GM12878 (cell line): ENCODE measurements at regions not wholly inside any gene's neighbourhood (a gene's known extent, or its start where the extent isn't known, plus 50 kb on each side); places are given as distances from the start of the nearest gene placed in this dataset.
"Not testable (repeated sequence)": the region's sequence is repeated elsewhere in the genome, so short reads cannot be mapped to it uniquely, and the experiment has no call there.

Experiments
- ATAC-seq: fragments of 200-7000 bp; cut with Tn5 transposase; 3 replicates; pipeline ENCODE4 v1.9.1; 2020; ENCODE audit warnings: mild to moderate bottlenecking, moderate library complexity
- BruUV-seq: library from RNA; stranded (reverse); fragments of 400-500 nt; replicated peaks from 2 replicates; lab custom pipeline; 2021; lab: Mats Ljungman, UMichigan
- CTCF ChIA-PET: fragments of 300-600 bp; sonication (Branson Sonifier 250); formaldehyde crosslinking; extraction: SDS; loops from one replicate; lab custom pipeline; 2021; ENCODE audit warnings: inconsistent platforms; lab: Yijun Ruan, JAX
- POLR2A ChIA-PET: fragments of 350-600 bp; formaldehyde crosslinking; extraction: SDS; loops from one replicate; lab custom pipeline; 2021; ENCODE audit warnings: inconsistent platforms; lab: Charles Lee
- RAD21 ChIA-PET: fragments of 300-600 bp; sonication (Branson Sonifier 250); formaldehyde crosslinking; loops from one replicate; lab custom pipeline; 2023; ENCODE audit warnings: antibody characterized with exemption; ENCODE audit not compliant: unreplicated experiment; lab: Charles Lee
- SMC1A ChIA-PET: fragments of 300-600 bp; sonication (Branson Sonifier 250); formaldehyde crosslinking; loops from one replicate; lab custom pipeline; 2023; ENCODE audit not compliant: unreplicated experiment, uncharacterized antibody; lab: Charles Lee
- DNase-seq: peaks from one replicate; pipeline ENCODE4 v3.0.0-alpha.2; 2011; ENCODE audit warnings: low read depth, low spot score
- FAIRE-seq: peaks from 3 replicates; lab custom pipeline; 2011; peaks lifted over from hg19 to GRCh38; lab: Jason Lieb, UNC
- H2AFZ ChIP-seq: 2 replicates; pipeline ENCODE4 v1.6.0; 2011; ENCODE audit warnings: low read depth, low read length, control low read depth; ENCODE audit not compliant: control insufficient read depth
- H3K27ac ChIP-seq: 2 replicates; pipeline ENCODE4 v1.5.1; 2011; ENCODE audit warnings: control low read depth; ENCODE audit not compliant: control insufficient read depth, insufficient read depth
- H3K27me3 ChIP-seq, 2 experiments: replicated peaks in 1 of 2; 2 replicates each; pipeline versions ENCODE4 v1.6.0 to v1.6.1; 2011; ENCODE audit warnings: low read length in 1 of 2; ENCODE audit not compliant: control insufficient read depth in 2 of 2, insufficient read depth in 2 of 2
- H3K36me3 ChIP-seq, 2 experiments: 2 replicates each; pipeline ENCODE4 v1.5.1; 2011; ENCODE audit warnings: low read length in 1 of 2; ENCODE audit not compliant: control insufficient read depth in 2 of 2, insufficient read depth in 2 of 2
- H3K4me1 ChIP-seq: 2 replicates; pipeline ENCODE4 v1.6.1; 2011; ENCODE audit warnings: mild to moderate bottlenecking, low read length, moderate library complexity, mixed read lengths; ENCODE audit not compliant: control insufficient read depth, insufficient read depth
- H3K4me2 ChIP-seq: 2 replicates; pipeline ENCODE4 v1.6.0; 2011; ENCODE audit warnings: control low read depth; ENCODE audit not compliant: control insufficient read depth, insufficient read depth
- H3K4me3 ChIP-seq: fragments of 200-600 bp; sonication (generic); 2 replicates; pipeline ENCODE4 v1.5.1; 2016
- H3K79me2 ChIP-seq: 2 replicates; pipeline ENCODE4 v1.6.0; 2011; ENCODE audit warnings: low read length; ENCODE audit not compliant: control insufficient read depth, insufficient read depth
- H3K9ac ChIP-seq: 2 replicates; pipeline ENCODE4 v1.8.0; 2011; ENCODE audit warnings: low read length, control low read depth, mixed read lengths; ENCODE audit not compliant: control insufficient read depth, insufficient read depth
- H3K9me3 ChIP-seq: replicated peaks from 3 replicates; pipeline ENCODE4 v1.5.1; 2011; ENCODE audit warnings: mild to moderate bottlenecking, low read length; ENCODE audit not compliant: control insufficient read depth, insufficient read depth
- H4K20me1 ChIP-seq: 2 replicates; pipeline ENCODE4 v1.6.0; 2011; ENCODE audit not compliant: control insufficient read depth, insufficient read depth
- EED ChIP-seq: sonication (generic); IDR thresholded peaks from 2 replicates; pipeline ENCODE4 v1.6.1; 2016; ENCODE audit warnings: antibody characterized with exemption, low read depth
- FOXM1 ChIP-seq: IDR thresholded peaks from 2 replicates; pipeline ENCODE4 v1.6.1; 2012; ENCODE audit warnings: low read depth, mild to moderate bottlenecking, inconsistent platforms, low read length, moderate library complexity
- NFYB ChIP-seq: IDR thresholded peaks from 2 replicates; pipeline ENCODE4 v1.6.1; 2011; ENCODE audit warnings: low read depth, mild to moderate bottlenecking, low read length, improper control_type of control experiment, moderate library complexity; ENCODE audit not compliant: insufficient read depth
- SREBF1 ChIP-seq: IDR thresholded peaks from 2 replicates; pipeline ENCODE4 v1.6.1; 2012; ENCODE audit warnings: mild to moderate bottlenecking, low read length
- SRF ChIP-seq, 2 experiments: IDR thresholded peaks; 2 replicates each; pipeline ENCODE4 v1.6.1; 2011; ENCODE audit warnings: low read depth in 2 of 2, low read length in 2 of 2, mild to moderate bottlenecking in 1 of 2, moderate library complexity in 1 of 2
- WGBS: methylation state at CpG from one replicate; pipeline ENCODE4 v1.1.6; 2016; ENCODE audit warnings: low lambda C conversion rate; ENCODE audit not compliant: insufficient replicate concordance, insufficient coverage; ENCODE audit errors: missing lambda C conversion rate; 5-methylcytosine and 5-hydroxymethylcytosine counted together
- in situ Hi-C: fragments of 300-500 bp; cut with MboI; formaldehyde crosslinking; loops from 9 replicates; pipeline ENCODE4 v1.14.3; 2018; ENCODE audit warnings: mixed read lengths
- intact Hi-C: fragments of 100-400 bp; cut with micrococcal nuclease; formaldehyde crosslinking; loops from one replicate; pipeline ENCODE4 v1.14.2; 2022; ENCODE audit not compliant: unreplicated experiment
- TF ChIP-seq, protein P1 (sequence below): fragments of 450-650 bp; IDR thresholded peaks from 2 replicates; pipeline ENCODE4 v1.6.1; 2017; ENCODE audit warnings: mild to moderate bottlenecking, moderate library complexity
- TF ChIP-seq, protein P2 (sequence below): fragments of 450-650 bp; formaldehyde crosslinking; IDR thresholded peaks from 2 replicates; pipeline ENCODE4 v1.5.0; 2022; ENCODE audit warnings: mild to moderate bottlenecking, missing genetic modification characterization

DNA sequence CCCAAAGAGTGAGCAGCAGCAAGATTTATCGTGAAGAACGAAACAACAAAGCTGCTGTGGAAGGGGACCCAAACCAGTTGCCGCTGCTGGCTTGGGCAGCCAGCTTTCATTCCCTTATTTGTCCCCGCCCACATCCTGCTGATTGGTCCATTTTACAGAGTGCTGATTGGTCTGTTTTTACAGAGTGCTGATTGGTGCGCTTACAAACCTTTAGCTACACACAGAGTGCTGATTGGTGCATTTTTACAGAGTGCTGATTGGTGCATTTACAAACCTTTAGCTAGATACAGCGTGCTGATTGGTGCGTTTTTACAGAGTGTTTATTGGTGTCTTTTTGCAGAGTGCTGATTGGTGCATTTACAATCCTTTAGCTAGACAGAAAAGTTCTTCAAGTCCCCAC is 304.2 kb downstream of the RWDD3 start:
- FAIRE-seq, H2AFZ ChIP-seq, ATAC-seq, H3K9ac ChIP-seq, H3K9me3 ChIP-seq, POLR2A ChIA-PET, RAD21 ChIA-PET, H4K20me1 ChIP-seq, CTCF ChIA-PET, intact Hi-C loops, SMC1A ChIA-PET, H3K36me3 ChIP-seq, H3K4me2 ChIP-seq, in situ Hi-C loops, H3K27me3 ChIP-seq, H3K79me2 ChIP-seq, BruUV-seq, H3K4me1 ChIP-seq, H3K4me3 ChIP-seq, DNase-seq, H3K27ac ChIP-seq: not testable (repeated sequence)
- peak; percentile 60; the same call in 1 of the 2 replicates for TF ChIP-seq NFYB
- WGBS: 33% methylated on average over 7 of the region's 7 CpGs

DNA sequence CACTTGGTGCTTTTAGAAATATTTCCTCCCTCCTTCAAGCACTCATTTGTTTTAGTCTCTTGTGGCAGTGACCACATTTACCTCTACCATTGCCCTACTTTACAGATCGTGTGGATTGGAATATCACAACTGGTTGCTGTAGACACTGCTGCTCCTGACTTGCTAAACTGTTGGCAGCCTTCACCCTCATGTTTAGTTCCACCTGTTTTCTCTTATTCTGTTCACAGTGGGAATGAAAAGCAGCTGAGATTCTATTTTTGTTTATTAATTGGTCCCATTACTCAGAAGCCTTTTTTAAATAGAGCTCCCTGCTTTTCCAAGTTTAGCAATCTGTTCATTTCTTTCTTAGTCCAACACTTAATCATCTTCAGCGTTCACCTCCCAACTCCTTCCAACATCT is 308.9 kb downstream of the RWDD3 start:
- intact Hi-C loops: no loop called here
- POLR2A ChIA-PET: no interaction called here
- WGBS: 59% methylated on average over 2 of the region's 2 CpGs
- no peak overlapping the region for H3K4me2 ChIP-seq
- in situ Hi-C loops: no loop called here
- no TSS peak for BruUV-seq
- no peak overlapping the region for H3K9ac ChIP-seq
- H3K27ac ChIP-seq: no peak overlapping the region
- H4K20me1 ChIP-seq: no peaks in the 10 kb centered on the region
- SMC1A ChIA-PET: interaction anchor here (0.6 to 0.8 kb wide), 2 partner anchors 10 to 216 kb away, joined by 3 to 5 read pairs; no protein-coding TSS in a partner anchor
- CTCF ChIA-PET: no interaction called here
- RAD21 ChIA-PET: no interaction called here
- no peaks in the 10 kb centered on the region for H3K79me2 ChIP-seq
- DNase-seq (no peak), ATAC-seq (no peak), FAIRE-seq (no peak)
- H3K9me3 ChIP-seq: no peaks in the 10 kb centered on the region
- no peaks in the 10 kb centered on the region for H3K4me1 ChIP-seq
- H3K36me3 ChIP-seq: no peaks in the 10 kb centered on the region
- H2AFZ ChIP-seq: no peak overlapping the region
- no peak overlapping the region for H3K4me3 ChIP-seq
- H3K27me3 ChIP-seq: no peaks in the 10 kb centered on the region
- TF ChIP-seq, protein P1, sequence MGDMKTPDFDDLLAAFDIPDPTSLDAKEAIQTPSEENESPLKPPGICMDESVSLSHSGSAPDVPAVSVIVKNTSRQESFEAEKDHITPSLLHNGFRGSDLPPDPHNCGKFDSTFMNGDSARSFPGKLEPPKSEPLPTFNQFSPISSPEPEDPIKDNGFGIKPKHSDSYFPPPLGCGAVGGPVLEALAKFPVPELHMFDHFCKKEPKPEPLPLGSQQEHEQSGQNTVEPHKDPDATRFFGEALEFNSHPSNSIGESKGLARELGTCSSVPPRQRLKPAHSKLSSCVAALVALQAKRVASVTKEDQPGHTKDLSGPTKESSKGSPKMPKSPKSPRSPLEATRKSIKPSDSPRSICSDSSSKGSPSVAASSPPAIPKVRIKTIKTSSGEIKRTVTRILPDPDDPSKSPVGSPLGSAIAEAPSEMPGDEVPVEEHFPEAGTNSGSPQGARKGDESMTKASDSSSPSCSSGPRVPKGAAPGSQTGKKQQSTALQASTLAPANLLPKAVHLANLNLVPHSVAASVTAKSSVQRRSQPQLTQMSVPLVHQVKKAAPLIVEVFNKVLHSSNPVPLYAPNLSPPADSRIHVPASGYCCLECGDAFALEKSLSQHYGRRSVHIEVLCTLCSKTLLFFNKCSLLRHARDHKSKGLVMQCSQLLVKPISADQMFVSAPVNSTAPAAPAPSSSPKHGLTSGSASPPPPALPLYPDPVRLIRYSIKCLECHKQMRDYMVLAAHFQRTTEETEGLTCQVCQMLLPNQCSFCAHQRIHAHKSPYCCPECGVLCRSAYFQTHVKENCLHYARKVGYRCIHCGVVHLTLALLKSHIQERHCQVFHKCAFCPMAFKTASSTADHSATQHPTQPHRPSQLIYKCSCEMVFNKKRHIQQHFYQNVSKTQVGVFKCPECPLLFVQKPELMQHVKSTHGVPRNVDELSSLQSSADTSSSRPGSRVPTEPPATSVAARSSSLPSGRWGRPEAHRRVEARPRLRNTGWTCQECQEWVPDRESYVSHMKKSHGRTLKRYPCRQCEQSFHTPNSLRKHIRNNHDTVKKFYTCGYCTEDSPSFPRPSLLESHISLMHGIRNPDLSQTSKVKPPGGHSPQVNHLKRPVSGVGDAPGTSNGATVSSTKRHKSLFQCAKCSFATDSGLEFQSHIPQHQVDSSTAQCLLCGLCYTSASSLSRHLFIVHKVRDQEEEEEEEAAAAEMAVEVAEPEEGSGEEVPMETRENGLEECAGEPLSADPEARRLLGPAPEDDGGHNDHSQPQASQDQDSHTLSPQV: no peak
- TF ChIP-seq, protein P2, sequence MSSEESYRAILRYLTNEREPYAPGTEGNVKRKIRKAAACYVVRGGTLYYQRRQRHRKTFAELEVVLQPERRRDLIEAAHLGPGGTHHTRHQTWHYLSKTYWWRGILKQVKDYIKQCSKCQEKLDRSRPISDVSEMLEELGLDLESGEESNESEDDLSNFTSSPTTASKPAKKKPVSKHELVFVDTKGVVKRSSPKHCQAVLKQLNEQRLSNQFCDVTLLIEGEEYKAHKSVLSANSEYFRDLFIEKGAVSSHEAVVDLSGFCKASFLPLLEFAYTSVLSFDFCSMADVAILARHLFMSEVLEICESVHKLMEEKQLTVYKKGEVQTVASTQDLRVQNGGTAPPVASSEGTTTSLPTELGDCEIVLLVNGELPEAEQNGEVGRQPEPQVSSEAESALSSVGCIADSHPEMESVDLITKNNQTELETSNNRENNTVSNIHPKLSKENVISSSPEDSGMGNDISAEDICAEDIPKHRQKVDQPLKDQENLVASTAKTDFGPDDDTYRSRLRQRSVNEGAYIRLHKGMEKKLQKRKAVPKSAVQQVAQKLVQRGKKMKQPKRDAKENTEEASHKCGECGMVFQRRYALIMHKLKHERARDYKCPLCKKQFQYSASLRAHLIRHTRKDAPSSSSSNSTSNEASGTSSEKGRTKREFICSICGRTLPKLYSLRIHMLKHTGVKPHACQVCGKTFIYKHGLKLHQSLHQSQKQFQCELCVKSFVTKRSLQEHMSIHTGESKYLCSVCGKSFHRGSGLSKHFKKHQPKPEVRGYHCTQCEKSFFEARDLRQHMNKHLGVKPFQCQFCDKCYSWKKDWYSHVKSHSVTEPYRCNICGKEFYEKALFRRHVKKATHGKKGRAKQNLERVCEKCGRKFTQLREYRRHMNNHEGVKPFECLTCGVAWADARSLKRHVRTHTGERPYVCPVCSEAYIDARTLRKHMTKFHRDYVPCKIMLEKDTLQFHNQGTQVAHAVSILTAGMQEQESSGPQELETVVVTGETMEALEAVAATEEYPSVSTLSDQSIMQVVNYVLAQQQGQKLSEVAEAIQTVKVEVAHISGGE (CRISPR knock-in tag): no peak
- TF ChIP-seq SREBF1 (no peak), EED (no peak), SRF (IDR thresholded peaks at IDR 0.05; ENCODE audit: low read depth in 2 of 2, low read length in 2 of 2) (no peak), FOXM1 (no peak)
